GM19452 (cell line): ENCODE measurements at regions not wholly inside any gene's neighbourhood (a gene's known extent, or its start where the extent isn't known, plus 50 kb on each side); places are given as distances from the start of the nearest gene placed in this dataset.

Experiments
- ATAC-seq: cut with Tn5 transposase; IDR thresholded peaks from one replicate; pipeline ENCODE4 v1.9.1; 2021; ENCODE audit not compliant: unreplicated experiment

- ATAC-seq, result no peak
Measured at GRCh38 chr3:153714588-153715290, 406.5 kb upstream of the ARHGEF26 start.

GRCh38 chr3:153722157-153722556, 399.0 kb upstream of the ARHGEF26 start:
- ATAC-seq, result no peak

GRCh38 chr3:153731071-153731470, 390.1 kb upstream of the ARHGEF26 start:
- no peak for ATAC-seq

GRCh38 chr3:153734777-153735551, 386.2 kb upstream of the ARHGEF26 start:
- no peak for ATAC-seq

- ATAC-seq, result no peak
Measured at GRCh38 chr3:153740109-153740508, 381.1 kb upstream of the ARHGEF26 start.

- no peak for ATAC-seq
Measured at GRCh38 chr3:153744889-153745288, 376.3 kb upstream of the ARHGEF26 start.

GRCh38 chr3:153746211-153746610, 375.0 kb upstream of the ARHGEF26 start:
- no peak for ATAC-seq

- no peak for ATAC-seq
Measured at GRCh38 chr3:153749070-153749610, 372.1 kb upstream of the ARHGEF26 start.

GRCh38 chr3:153752405-153753027, 368.7 kb upstream of the ARHGEF26 start:
- ATAC-seq, result no peak

GRCh38 chr3:153753035-153753434, 368.2 kb upstream of the ARHGEF26 start:
- no peak for ATAC-seq

GRCh38 chr3:153756816-153757215, 364.4 kb upstream of the ARHGEF26 start:
- no peak for ATAC-seq

- ATAC-seq, result no peak
Measured at GRCh38 chr3:153757839-153758238, 363.4 kb upstream of the ARHGEF26 start.

- no peak for ATAC-seq
Measured at GRCh38 chr3:153760948-153761347, 360.2 kb upstream of the ARHGEF26 start.

GRCh38 chr3:153762411-153763235, 358.6 kb upstream of the ARHGEF26 start:
- ATAC-seq, result no peak

GRCh38 chr3:153767601-153768560, 353.3 kb upstream of the ARHGEF26 start:
- no peak for ATAC-seq

GRCh38 chr3:153768561-153769469, 352.4 kb upstream of the ARHGEF26 start:
- ATAC-seq, result peak; percentile 92

- ATAC-seq, result no peak
Measured at GRCh38 chr3:153783106-153783505, 338.1 kb upstream of the ARHGEF26 start.

GRCh38 chr3:153783741-153784480, 337.3 kb upstream of the ARHGEF26 start:
- no peak for ATAC-seq
